Muscle of back (tissue), 3 donors: ENCODE measurements at regions not wholly inside any gene's neighbourhood (a gene's known extent, or its start where the extent isn't known, plus 50 kb on each side); places are given as distances from the start of the nearest gene placed in this dataset.

Source experiments
- DNase-seq, 3 donors: peaks; one replicate each; pipeline versions ENCODE4 v3.0.0 to v3.0.0-alpha.2; 2013

GRCh38 chr6:132936646-132937045 lies 122.3 kb downstream of the RPS12 start:
- peak in 1 of 3 donors; percentile 36 for DNase-seq

GRCh38 chr6:132937466-132937906 lies 123.1 kb downstream of the RPS12 start:
- DNase-seq = peak in 1 of 3 donors; percentile 55

- DNase-seq = no peak
Measured at GRCh38 chr6:132948889-132949288, 134.5 kb downstream of the RPS12 start.

- peak in 1 of 3 donors; percentile 70 for DNase-seq
Measured at GRCh38 chr6:132950566-132950965, 136.2 kb downstream of the RPS12 start.

- DNase-seq = peak in 2 of 3 donors; percentile 29 to 82
Measured at GRCh38 chr6:132952031-132952867, 137.9 kb downstream of the RPS12 start.

- DNase-seq = peak; percentile 76 to 91 (median 79)
Measured at GRCh38 chr6:132952986-132953385, 138.6 kb downstream of the RPS12 start.

- DNase-seq = peak in 1 of 3 donors; percentile 54
Measured at GRCh38 chr6:132954222-132954621, 139.9 kb downstream of the RPS12 start.

GRCh38 chr6:132954936-132955335 lies 140.6 kb downstream of the RPS12 start:
- peak in 2 of 3 donors; percentile 47 to 74 for DNase-seq

- DNase-seq = peak in 1 of 3 donors; percentile 32
Measured at GRCh38 chr6:132959639-132960326, 145.4 kb downstream of the RPS12 start.

- no peak for DNase-seq
Measured at GRCh38 chr6:132960720-132961119, 146.4 kb downstream of the RPS12 start.

GRCh38 chr6:132961122-132961521 lies 146.8 kb downstream of the RPS12 start:
- DNase-seq = peak in 1 of 3 donors; percentile 36

- DNase-seq = no peak
Measured at GRCh38 chr6:132961610-132962009, 147.2 kb downstream of the RPS12 start.

- DNase-seq = peak; percentile 42 to 64 (median 51)
Measured at GRCh38 chr6:132962936-132963868, 148.8 kb downstream of the RPS12 start.

GRCh38 chr6:132964101-132964867 lies 149.9 kb downstream of the RPS12 start:
- peak; percentile 62 to 76 (median 64) for DNase-seq

GRCh38 chr6:132964868-132965382 lies 150.6 kb downstream of the RPS12 start:
- peak; percentile 36 to 59 (median 51) for DNase-seq

GRCh38 chr6:132967871-132968270 lies 153.5 kb downstream of the RPS12 start:
- DNase-seq = no peak

GRCh38 chr6:132968419-132968950 lies 154.1 kb downstream of the RPS12 start:
- no peak for DNase-seq

- DNase-seq = no peak
Measured at GRCh38 chr6:132969196-132969595, 154.8 kb downstream of the RPS12 start.

- DNase-seq = no peak
Measured at GRCh38 chr6:132971676-132972075, 157.3 kb downstream of the RPS12 start.

GRCh38 chr6:132972254-132972653 lies 157.9 kb downstream of the RPS12 start:
- DNase-seq = no peak
